Ishikawa (cell line): ENCODE measurements at regions not wholly inside any gene's neighbourhood (a gene's known extent, or its start where the extent isn't known, plus 50 kb on each side); places are given as distances from the start of the nearest gene placed in this dataset.

Source experiments
- CEBPB ChIP-seq: IDR thresholded peaks from 2 replicates; pipeline ENCODE4 v1.6.1; 2012
- MAX ChIP-seq: IDR thresholded peaks from 2 replicates; pipeline ENCODE4 v1.6.1; 2012
- REST ChIP-seq: IDR thresholded peaks from 2 replicates; pipeline ENCODE4 v1.6.1; 2012; ENCODE audit warnings: low read depth, mild to moderate bottlenecking
- YY1 ChIP-seq: IDR thresholded peaks from 2 replicates; pipeline ENCODE4 v1.6.1; 2012; ENCODE audit warnings: low read depth

GRCh38 chr4:124278477-124278876 is 434.1 kb downstream of the ANKRD50 start:
- TF ChIP-seq REST (no peak), YY1 (no peak), MAX (no peak), CEBPB (no peak)
